ENCODE measurements at regions not wholly inside any gene's neighbourhood (a gene's known extent, or its start where the extent isn't known, plus 50 kb on each side); places are given as distances from the start of the nearest gene placed in this dataset.

- no peak overlapping the region for H3K4me3 ChIP-seq (ENCODE audit: low read depth, low read length)
- DNase-seq (ENCODE audit: low read depth), result no peak
- no peak for TF ChIP-seq MAX (IDR thresholded peaks at IDR 0.05; ENCODE audit: low read depth, low read length)
- TF ChIP-seq CTCF (IDR thresholded peaks at IDR 0.05; ENCODE audit: low read depth, low read length), result no peak
- no peak for TF ChIP-seq MYC (IDR thresholded peaks at IDR 0.05; ENCODE audit: low read depth, low read length)
- TF ChIP-seq POLR2A (IDR thresholded peaks at IDR 0.05; ENCODE audit: extremely low read depth, insufficient read length), result no peak
These were observed 138.3 kb downstream of the CDC5L start for GRCh38 chr6:44525761-44526351.

GRCh38 chr6:44527181-44527580 lies 139.7 kb downstream of the CDC5L start:
- DNase-seq (ENCODE audit: low read depth), result peak; percentile 87
- TF ChIP-seq CTCF (IDR thresholded peaks at IDR 0.05; ENCODE audit: low read depth, low read length) (no peak), MAX (IDR thresholded peaks at IDR 0.05; ENCODE audit: low read depth, low read length) (no peak), MYC (IDR thresholded peaks at IDR 0.05; ENCODE audit: low read depth, low read length) (no peak), POLR2A (IDR thresholded peaks at IDR 0.05; ENCODE audit: extremely low read depth, insufficient read length) (no peak)
- H3K4me3 ChIP-seq (ENCODE audit: low read depth, low read length), result no peak overlapping the region

- H3K4me3 ChIP-seq (ENCODE audit: low read depth, low read length), result no peak overlapping the region
- TF ChIP-seq POLR2A (IDR thresholded peaks at IDR 0.05; ENCODE audit: extremely low read depth, insufficient read length), result no peak
- TF ChIP-seq MAX (IDR thresholded peaks at IDR 0.05; ENCODE audit: low read depth, low read length), result no peak
- TF ChIP-seq MYC (IDR thresholded peaks at IDR 0.05; ENCODE audit: low read depth, low read length), result no peak
- no peak for DNase-seq (ENCODE audit: low read depth)
These were observed 140.3 kb downstream of the CDC5L start for GRCh38 chr6:44527583-44528369.

GRCh38 chr6:44528370-44528644 lies 140.8 kb downstream of the CDC5L start:
- DNase-seq (ENCODE audit: low read depth), result no peak
- TF ChIP-seq MAX (IDR thresholded peaks at IDR 0.05; ENCODE audit: low read depth, low read length) (no peak), POLR2A (IDR thresholded peaks at IDR 0.05; ENCODE audit: extremely low read depth, insufficient read length) (no peak), CTCF (IDR thresholded peaks at IDR 0.05; ENCODE audit: low read depth, low read length) (no peak), MYC (IDR thresholded peaks at IDR 0.05; ENCODE audit: low read depth, low read length) (no peak)
- no peak overlapping the region for H3K4me3 ChIP-seq (ENCODE audit: low read depth, low read length)

GRCh38 chr6:44528716-44529115 lies 141.2 kb downstream of the CDC5L start:
- H3K4me3 ChIP-seq (ENCODE audit: low read depth, low read length), result no peak overlapping the region
- no peak for DNase-seq (ENCODE audit: low read depth)
- TF ChIP-seq CTCF (IDR thresholded peaks at IDR 0.05; ENCODE audit: low read depth, low read length) (no peak), MAX (IDR thresholded peaks at IDR 0.05; ENCODE audit: low read depth, low read length) (no peak), MYC (IDR thresholded peaks at IDR 0.05; ENCODE audit: low read depth, low read length) (no peak), POLR2A (IDR thresholded peaks at IDR 0.05; ENCODE audit: extremely low read depth, insufficient read length) (no peak)

- H3K4me3 ChIP-seq (ENCODE audit: low read depth, low read length), result no peak overlapping the region
- no peak for DNase-seq (ENCODE audit: low read depth)
- no peak for TF ChIP-seq MAX (IDR thresholded peaks at IDR 0.05; ENCODE audit: low read depth, low read length)
- TF ChIP-seq MYC (IDR thresholded peaks at IDR 0.05; ENCODE audit: low read depth, low read length), result no peak
- no peak for TF ChIP-seq POLR2A (IDR thresholded peaks at IDR 0.05; ENCODE audit: extremely low read depth, insufficient read length)
- TF ChIP-seq CTCF (IDR thresholded peaks at IDR 0.05; ENCODE audit: low read depth, low read length), result no peak
These were observed 141.8 kb downstream of the CDC5L start for GRCh38 chr6:44529146-44529905.
